Sigmoid colon (tissue), 4 donors: ENCODE measurements at regions not wholly inside any gene's neighbourhood (a gene's known extent, or its start where the extent isn't known, plus 50 kb on each side); places are given as distances from the start of the nearest gene placed in this dataset.

ENCODE experiments used
- EP300 ChIP-seq, 4 donors: sonication (generic); formaldehyde crosslinking; IDR thresholded peaks; one replicate each; pipeline ENCODE4 v1.6.1; 2017; ENCODE audit warnings: antibody characterized with exemption in 4 of 4
- POLR2A ChIP-seq, 2 donors: fragments of 450-650 bp; IDR thresholded peaks; one replicate each; pipeline ENCODE4 v1.6.1; 2016; ENCODE audit warnings: antibody characterized with exemption in 2 of 2, mild to moderate bottlenecking in 2 of 2, moderate library complexity in 2 of 2
- TF ChIP-seq, protein P1 (sequence below), 4 experiments: fragments of 450-650 bp in 3 of 4; fragments of 200-600 bp in 1 of 4; IDR thresholded peaks; one replicate each; pipeline ENCODE4 v1.5.1; 2016 to 2019; ENCODE audit warnings: antibody characterized with exemption in 4 of 4, mild to moderate bottlenecking in 3 of 4, moderate library complexity in 2 of 4

DNA sequence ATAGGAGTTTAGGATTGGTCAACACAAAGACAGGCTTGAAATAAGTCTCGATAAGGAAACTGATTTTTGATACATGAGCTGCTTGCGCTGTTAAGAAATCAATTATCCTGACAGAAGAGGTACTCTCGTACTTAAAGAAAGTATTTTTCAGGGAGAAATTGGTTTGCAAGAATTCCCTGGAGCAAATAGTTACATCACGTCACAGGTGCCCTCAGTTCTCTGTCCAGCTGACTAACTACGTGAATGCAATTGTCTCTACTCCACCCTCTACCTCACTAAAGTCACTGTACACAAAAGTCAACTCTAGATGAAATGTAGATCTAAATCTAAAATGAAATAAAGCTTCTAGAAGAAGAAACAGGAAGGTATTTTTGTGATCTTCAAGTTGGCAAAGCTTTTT, 130.6 kb upstream of the KCNJ16 start:
- TF ChIP-seq, protein P1, sequence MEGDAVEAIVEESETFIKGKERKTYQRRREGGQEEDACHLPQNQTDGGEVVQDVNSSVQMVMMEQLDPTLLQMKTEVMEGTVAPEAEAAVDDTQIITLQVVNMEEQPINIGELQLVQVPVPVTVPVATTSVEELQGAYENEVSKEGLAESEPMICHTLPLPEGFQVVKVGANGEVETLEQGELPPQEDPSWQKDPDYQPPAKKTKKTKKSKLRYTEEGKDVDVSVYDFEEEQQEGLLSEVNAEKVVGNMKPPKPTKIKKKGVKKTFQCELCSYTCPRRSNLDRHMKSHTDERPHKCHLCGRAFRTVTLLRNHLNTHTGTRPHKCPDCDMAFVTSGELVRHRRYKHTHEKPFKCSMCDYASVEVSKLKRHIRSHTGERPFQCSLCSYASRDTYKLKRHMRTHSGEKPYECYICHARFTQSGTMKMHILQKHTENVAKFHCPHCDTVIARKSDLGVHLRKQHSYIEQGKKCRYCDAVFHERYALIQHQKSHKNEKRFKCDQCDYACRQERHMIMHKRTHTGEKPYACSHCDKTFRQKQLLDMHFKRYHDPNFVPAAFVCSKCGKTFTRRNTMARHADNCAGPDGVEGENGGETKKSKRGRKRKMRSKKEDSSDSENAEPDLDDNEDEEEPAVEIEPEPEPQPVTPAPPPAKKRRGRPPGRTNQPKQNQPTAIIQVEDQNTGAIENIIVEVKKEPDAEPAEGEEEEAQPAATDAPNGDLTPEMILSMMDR (IDR thresholded peaks at IDR 0.05): no peak
- TF ChIP-seq POLR2A (IDR thresholded peaks at IDR 0.05): no peak
- no peak for TF ChIP-seq EP300 (IDR thresholded peaks at IDR 0.05)
